NCI-H2171 treated with DMSO at 0.1 percent for 48 hours (cell line): ENCODE measurements at regions not wholly inside any gene's neighbourhood (a gene's known extent, or its start where the extent isn't known, plus 50 kb on each side); places are given as distances from the start of the nearest gene placed in this dataset.

Source experiments
- DNase-seq: peaks from one replicate; lab custom pipeline; 2025; lab: John Stamatoyannopoulos, UW

DNA sequence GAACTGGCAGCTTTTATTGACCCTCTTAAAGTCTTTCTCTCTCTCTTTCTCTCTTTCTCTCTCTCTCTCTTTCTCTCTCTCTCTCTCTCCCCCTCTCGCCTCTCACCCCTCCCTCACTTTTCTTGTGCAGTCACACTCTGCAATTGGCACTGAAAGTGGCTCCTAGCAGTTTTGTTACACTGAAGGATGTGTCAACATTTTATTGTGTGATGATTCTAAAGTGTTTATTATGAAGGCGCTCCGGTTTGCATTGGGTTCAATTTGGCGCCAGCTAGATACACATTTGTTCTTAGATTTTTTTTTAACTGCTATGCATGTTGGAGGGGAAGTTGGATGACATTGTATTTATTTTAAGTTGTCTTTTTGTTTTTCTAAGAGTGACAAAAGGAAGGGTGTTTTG, 64.0 kb upstream of the CHRM3 start:
- no peak for DNase-seq

DNA sequence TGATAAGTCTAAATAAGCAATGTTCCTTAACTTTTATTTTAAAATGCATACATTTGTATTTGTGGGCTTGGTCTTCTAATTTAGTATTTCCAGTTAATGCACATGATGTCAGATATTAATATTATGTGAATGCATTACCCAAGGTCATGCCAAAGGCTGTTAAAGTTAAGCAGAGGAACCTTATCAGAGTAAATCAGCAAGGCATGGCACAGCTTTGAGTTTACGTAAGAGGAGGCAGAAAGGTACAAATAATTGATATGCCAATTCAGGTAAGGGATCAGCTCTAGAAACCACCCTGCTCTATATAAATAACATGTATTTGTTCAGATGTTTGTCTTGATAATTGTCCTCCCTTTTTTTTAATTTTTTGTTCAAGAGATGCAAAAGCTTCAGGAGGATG, 64.5 kb upstream of the CHRM3 start:
- DNase-seq, result no peak

DNA sequence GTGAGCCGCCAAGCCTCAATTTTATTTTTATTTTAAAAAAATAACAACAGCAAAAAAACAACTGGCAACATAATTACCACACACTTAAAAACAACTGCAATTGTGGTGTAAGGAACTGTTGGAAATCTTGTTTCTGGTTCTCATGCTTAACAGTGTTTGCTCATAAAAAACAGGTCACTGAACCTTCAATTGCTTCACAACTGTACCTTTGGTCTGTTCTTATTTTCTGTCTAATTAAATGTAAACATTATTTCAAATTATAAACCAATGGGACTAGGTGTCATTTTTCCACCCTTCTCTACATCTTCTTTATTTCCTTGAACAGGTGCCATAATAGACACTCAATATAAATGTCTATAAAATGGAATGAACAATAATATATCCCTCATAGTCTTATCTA, 68.4 kb upstream of the CHRM3 start:
- DNase-seq, result no peak

DNA sequence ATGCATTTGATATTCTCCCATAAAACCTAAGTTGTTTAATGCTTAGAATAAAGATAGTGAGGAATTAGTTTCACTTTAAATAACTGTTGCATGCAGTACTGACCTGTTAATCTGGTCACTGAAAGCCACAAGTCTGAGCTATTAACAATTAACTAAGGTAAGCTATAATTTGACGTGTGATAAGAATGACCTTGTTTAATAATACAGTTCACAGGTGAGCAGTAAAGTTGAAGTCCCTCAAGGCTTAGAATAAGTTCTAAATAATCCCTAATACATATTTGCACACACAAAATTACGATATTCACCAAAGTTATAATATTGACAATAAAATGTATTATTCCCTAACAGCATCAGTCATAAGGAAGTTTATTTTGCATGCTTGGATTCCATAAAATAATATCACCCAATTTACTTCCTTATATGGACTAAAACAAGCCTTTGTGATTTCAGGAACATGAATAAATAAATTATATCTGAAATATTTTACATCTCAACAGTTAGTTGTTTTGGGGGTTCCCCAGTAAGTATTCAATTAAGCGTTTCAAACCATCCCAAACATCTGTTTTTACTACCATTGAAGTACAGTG, 70.6 kb upstream of the CHRM3 start:
- DNase-seq, result no peak

DNA sequence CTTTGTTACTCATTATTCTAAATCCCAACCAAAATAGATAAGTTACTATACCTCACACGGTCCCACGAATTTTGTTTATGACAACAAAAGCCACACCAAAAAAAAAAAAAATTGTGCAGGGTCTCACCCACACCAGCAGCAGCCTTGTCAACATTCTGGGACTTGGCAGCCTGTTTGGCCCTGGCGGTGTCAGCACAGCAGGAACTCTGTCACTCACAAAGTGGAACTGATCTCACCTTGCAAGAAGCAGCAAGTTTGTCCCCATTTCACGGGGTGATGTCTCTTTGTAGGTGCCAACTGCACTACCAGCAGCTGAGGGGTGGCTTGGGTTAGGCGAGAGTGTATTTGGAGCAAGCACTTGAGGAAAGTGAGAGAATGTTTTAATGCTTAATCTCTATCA, 75.0 kb upstream of the CHRM3 start:
- no peak for DNase-seq

DNA sequence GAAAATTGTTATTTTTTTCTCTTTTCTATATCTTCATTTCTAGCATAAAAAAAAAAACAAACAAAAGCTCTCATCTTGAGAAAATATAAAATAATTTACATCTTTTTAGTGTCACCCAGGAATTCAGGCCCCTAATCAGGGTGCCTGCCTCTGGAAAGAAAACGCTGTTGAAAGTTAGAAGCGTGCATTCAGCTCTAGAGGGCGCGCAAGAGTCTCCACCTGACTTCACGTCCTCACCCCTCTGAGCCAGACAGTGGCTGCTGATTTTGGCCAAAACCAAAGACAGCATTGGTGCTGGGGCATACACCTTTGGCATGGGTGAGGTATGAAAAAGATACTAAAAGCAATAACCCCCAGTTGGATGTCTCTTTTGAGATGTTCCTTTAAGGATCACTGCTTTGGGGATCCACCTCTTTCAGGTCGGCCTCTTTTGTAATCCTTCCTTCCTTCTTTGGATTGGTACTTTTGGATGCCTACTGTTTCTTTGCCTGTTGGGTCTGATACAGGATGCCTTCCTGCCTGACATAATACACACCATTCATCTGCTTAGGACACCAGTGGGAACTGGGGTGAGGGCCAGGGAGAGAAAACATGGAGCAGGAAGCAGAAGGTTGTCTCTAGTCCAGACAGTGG, 77.6 kb upstream of the CHRM3 start:
- peak; percentile 1 for DNase-seq

DNA sequence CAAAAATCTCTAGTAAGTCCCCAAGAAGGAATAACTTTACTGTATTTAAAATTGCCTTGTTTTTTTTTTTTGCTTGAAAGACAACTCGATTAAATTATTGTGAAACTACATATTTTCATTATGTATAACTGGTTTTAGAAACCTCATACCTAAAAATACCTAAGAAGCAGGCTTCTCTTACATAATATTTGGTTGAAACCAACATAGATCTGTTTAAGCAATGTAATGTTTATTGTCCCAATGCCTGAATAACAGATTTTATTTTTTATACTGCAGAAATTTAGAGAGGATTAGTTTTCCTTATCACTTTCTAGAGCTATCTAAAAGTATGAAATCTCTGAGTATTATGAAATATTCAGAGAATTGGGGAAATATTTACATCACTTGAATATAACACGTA, 78.5 kb upstream of the CHRM3 start:
- DNase-seq, result no peak

DNA sequence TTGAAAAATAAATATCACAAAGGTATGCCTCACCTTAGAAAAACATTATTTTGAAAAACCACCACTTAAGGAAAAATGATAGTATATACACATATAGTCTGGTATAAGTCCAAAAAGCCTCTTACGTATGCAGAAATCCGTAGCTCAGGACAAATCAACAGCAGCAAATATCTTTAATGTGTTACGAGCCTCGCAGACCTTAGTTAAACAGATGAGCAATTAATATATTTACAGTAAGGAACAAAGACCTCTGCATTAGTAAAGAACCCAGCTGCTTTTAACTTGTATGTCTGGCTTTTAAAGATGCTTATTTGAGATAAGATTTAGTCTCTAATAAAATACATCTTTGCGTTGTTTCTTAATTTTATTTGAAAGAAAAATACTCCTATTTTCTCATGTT, 79.9 kb upstream of the CHRM3 start:
- no peak for DNase-seq

DNA sequence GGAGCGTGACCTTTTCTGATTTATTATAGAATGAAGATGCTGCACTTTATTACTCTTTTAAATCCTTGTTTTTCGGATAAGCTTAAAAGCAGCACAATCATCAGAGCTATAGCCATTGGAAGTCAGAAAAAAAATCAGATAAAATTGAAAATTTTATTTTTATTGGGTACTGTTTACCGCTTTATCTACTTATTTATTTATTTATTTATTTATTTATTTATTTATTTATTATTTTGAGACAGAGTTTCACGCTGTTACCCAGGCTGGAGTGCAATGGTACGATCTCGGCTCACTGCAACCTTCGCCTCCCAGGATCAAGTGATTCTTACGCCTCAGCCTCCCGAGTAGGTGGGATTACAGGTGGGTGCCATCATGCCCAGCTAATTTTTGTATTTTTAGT, 83.1 kb upstream of the CHRM3 start:
- no peak for DNase-seq

DNA sequence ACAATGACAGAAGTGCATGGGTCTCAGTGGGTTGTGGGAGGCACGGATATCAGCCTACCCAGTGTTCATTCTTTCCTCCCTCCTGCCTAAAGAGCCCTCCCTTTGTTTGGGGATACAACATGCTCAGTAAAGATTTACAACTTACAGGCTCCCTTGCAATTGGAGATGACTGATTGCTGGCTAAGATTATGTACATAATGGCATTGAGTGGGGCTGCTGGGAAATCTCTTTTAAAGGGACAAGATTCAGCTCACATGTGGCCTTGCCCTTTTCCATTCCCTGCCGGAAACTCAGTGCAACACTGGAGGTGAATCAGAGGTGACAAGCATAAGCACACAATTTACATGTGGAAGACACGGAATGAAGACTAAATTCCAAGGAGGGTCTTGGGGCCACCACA, 83.7 kb upstream of the CHRM3 start:
- DNase-seq, result no peak

DNA sequence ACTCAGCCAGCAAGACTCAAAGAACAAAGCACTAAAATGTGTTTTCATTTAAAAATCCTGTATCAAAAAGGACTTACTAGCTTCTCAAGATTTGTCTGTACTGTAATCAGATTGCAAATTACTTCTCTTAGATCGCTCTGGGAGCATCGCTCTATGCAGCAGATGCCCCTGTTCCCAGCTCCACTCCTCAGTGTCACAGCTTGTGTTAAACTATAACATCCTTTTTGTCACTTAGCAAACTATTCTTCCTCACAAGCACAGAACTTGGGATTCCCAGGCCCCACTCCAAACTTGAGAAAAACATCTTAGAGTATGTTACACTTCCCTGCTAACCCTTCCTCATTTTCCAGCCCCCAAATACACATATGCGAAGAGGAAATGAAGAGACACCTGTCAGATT, 85.1 kb upstream of the CHRM3 start:
- DNase-seq, result no peak

DNA sequence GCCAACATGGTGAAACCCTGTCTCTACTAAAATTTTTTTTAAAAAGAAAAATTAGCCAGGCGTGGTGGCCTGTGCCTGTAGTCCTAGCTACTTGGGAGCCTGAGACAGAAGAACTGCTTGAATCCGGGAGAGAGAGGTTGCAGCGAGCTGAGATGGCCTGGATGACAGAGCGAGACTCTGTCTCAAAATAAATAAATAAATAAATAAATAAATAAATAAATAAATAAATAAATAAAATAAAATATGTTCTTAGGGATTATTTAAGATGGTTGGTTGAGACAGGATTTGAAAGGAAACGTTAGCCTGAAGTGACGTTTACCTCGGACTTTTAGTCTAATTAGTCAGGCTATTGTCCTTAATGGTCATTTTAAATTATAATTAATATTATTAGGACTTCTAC, 88.5 kb upstream of the CHRM3 start:
- DNase-seq, result no peak

DNA sequence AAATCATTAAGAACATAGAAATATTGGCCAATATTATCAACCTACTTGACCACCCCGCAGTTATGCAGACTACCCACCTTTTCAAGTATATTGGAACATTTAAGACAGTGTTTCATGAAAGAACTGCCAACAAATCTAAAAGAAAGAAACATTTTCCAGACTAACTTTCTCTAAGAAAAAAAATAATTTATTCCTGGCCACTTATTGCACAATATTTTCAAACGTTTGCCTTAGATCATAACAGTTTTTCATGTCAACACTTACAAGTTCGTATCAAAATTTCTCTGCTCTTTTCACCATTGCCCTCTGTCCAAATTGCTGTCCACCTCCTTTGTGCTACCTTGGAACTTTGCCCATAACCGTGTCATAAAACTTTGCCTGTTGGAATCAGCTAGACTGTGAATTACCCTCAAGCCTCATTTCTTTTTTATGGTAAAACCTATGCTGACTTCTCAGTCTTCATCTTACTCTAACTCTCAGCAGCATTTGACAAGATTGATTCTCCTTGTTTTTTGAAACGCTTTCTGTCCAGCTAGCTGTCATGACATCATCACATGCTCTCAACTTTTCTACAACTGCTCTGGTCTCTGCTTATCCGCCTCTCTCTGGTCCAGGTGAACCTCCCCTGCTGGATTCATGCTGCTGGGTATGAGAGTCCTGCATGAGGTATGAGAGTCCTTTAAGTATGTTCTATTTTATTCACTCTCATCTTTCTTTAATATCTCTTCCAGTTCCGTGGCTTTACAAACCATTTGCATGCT, 92.8 kb upstream of the CHRM3 start:
- no peak for DNase-seq

DNA sequence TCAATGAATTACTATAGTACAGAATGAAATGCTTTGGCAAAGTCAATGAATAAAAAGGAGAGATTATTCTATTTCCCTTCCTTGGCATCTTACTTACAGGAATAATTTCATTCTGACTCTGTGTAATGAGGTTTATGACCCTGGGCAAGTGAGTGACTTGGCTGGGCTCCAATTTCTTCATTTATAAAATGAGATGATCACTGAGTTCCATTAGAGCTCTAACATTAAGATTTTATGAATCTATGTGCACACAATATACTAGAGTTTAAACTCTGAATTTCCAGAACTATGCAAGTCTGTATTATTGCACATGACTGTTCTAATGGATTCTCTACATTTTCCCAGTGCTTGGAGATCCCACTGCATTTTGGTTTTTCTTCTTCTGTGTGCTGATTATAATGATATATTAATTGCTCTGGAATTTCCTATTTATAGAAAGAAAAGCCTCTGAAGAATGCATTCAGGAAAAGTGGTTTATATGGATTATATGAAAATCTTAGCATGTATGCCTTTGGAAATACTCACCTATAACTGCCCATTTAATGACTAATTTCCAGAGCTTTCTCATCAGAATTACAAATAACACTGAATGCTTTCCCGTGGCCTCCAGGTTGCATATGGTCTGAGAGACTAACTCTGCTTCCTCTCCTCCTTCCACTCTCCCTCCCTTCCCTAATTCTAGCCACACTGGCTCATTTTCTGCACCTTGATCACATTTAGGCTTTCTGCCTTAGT, 97.4 kb upstream of the CHRM3 start:
- DNase-seq, result no peak

DNA sequence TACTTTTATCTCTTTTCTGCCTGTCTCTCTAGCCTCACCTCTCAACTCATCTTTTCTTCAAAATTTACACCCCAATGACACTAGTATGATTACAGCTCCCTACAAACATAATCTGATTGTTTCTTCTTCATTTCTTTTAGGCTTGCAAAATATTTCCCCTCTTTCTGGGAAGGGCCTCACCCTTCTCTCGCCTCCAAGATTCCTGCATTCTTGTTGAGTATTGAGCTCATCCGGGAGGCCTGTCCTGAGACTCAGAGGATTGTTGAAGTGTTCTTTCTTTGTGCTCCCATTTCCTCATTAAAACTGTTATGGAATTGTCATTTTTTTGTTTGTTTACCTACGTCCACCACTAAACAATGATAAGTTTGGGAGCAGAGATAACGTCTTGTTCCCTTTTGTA, 99.1 kb upstream of the CHRM3 start:
- DNase-seq, result no peak

DNA sequence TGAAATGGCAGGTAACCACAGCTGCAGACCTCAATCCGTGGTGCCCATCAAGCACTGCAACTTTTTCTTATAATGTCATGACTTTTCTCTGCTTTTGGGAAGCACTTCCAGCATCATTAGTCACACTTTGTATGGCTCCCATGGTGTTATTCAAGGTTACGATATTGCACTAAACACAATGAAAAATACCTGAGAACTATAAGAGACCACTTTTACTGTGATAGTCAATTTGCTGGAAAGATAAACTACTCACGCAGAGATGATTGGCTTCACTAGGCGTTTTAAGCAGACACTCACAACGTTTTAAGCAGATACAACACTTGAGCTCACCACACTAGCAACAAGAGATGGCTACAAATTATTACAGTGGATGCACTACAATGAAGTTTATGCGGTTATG, 103.2 kb upstream of the CHRM3 start:
- no peak for DNase-seq

DNA sequence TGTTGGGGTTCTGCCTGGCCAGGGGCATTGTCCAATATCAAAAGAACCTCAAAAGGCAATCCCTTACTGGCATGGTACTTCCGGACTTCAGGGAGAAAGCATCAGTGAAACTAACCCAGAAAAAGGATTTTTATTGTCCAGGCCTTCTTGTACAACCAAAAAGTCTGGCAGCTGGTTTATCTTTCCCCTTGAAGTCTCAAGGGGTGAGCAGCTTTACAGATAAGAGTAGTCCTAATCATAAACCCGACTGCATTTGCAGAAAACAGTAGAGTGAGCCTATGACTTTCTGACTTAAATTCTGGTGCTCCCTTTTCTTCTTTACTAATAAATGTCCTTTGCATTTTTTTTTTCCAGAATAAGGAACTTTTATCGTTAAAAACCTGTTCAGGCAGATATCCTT, 104.0 kb upstream of the CHRM3 start:
- no peak for DNase-seq

DNA sequence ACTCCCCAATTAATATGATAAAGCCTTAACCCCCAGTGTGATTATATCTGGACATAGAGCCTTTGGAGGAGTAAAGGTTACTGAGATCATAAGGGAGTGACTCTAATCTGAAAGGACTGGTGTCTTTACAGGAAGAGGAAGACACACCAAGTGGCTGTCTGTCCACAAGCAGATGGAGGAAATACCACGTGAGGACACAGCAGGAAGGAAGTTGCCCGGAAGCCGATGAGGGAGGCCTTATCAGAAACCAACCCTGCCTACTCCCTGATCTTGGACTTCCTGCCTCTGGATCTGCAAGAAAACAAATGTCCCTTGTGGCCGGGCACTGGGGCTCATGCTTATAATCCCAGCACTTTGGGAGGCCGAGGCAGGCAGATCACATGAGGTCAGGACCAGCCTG, 110.3 kb upstream of the CHRM3 start:
- DNase-seq, result no peak

DNA sequence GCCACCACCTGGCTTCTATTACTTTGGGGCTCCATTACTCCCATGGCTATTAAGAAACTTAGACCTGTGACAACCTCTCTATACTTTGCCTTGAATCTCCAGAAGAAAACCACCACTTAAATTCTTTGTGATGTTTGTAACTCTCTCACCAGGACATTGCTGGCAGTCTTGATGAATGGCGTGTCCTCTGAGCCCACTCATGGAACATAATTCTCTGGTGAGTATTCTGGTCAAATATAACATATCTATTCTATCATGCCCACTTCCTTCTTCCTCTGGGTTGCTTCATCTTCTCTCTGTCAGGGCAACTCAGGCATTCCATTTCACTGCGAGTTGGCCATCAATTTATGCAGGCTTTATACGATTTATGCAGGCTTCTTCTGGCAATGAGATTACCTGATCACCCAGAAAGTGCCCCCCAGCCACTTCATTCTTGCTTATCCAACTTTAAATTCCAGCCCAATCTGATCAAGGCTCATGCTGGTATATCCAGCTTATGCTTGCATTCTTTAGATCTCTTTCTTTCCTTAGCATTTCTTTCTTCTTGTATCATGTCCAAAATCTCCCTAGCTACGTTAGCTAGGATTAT, 112.0 kb upstream of the CHRM3 start:
- no peak for DNase-seq

DNA sequence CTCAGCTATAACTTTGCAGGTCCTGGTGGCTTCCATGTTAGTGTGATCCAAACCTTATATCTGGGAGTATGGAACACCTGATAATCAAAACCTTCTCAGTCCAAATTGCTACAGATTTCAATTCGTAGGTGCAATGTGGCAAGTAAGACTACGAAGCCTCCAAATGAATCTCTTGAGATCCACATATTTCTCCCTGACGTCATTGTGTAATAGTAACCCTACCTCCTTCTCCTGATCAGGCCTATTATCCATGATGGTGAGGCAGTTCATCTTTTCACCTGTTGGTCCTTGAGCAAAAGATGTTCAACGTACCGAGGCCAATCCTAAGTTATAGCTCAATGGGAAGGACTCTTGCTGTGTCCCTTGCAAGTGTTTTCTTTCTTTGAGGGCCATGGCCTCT, 115.9 kb upstream of the CHRM3 start:
- DNase-seq, result no peak

DNA sequence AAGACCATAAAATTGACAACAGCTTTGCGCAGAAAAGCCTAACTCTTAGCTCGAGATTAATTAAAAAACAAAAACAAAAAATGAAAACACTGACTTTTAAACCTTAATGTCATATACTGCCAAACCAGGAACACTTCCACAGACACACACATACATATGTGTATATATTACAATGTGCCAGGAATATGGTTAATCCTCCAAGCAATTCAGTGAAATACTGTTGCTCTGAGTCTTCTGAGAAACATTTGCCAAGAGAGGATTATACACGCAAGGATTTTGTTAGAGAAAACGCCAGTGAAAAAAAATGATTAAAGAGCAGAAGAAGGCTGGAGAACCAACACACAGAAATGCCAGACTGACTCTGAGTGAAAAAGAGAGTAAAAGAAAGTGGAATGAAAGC, 116.7 kb upstream of the CHRM3 start:
- no peak for DNase-seq

DNA sequence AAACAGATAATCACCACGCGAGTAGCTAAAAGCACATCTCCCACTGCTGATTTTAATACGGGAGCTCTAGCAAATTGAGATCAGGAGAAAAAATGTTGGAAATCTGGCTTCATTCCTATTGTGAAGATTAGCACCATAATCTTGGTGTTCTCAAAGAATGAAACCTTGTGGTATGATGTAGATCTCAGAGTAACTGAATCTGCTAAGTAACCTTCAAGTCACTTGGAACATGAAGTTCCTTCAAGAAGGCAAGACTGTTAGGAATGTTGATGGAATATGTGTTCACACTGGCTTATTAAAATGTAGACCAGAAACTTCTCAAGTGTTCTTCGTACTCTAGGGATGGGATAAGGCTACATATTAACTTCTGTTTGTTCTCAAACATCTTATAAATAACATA, 117.4 kb upstream of the CHRM3 start:
- DNase-seq, result no peak

DNA sequence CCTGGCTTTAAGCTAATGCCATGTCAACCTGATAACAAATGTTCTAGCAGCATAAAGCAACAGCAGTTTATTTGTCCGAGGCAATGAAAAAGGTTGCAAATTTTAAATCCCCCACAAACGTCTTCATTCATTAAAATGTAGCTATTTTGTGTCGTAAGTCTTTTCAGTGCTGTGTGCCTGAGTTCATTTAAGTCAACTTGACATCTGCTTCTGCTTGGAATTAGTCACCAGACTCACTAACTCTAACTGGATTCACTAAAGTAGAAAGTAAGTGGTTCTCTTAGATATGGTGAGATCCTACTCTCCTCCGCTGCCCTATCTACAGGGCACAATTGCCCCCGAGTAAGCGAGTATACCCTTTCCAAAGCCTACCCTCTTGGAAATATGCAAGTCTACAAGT, 118.4 kb upstream of the CHRM3 start:
- no peak for DNase-seq
